CD14-positive monocyte (primary cell): ENCODE measurements at regions not wholly inside any gene's neighbourhood (a gene's known extent, or its start where the extent isn't known, plus 50 kb on each side); places are given as distances from the start of the nearest gene placed in this dataset.
A peak's percentile ranks its signal among the peaks of the same experiment; 100 is the strongest.

Experiments used
- DNase-seq, 3 donors: peaks; one replicate each; pipeline ENCODE4 v3.0.0-alpha.2; 2011 to 2022
- H2AFZ ChIP-seq: 2 replicates; pipeline ENCODE4 v1.6.0; 2012; ENCODE audit warnings: mild to moderate bottlenecking, low read depth, low read length, inconsistent platforms; ENCODE audit not compliant: insufficient read depth, poor library complexity, severe bottlenecking
- H3K27ac ChIP-seq, 2 donors: 1 replicate in 1 of 2; 2 replicates in 1 of 2; pipeline ENCODE4 v1.5.1; 2012 to 2013; ENCODE audit warnings: low read length in 2 of 2, control low read depth in 1 of 2, inconsistent platforms in 1 of 2, low read depth in 1 of 2, mild to moderate bottlenecking in 1 of 2
- H3K27me3 ChIP-seq, 2 donors: one replicate each; pipeline versions ENCODE4 v1.6.0 to v1.6.1; 2011 to 2013; ENCODE audit warnings: low read length in 2 of 2; ENCODE audit not compliant: control insufficient read depth in 2 of 2, insufficient read depth in 2 of 2
- H3K36me3 ChIP-seq, 2 donors: replicated peaks in 1 of 2; 1 replicate in 1 of 2; 2 replicates in 1 of 2; pipeline versions ENCODE4 v1.5.1 to v1.6.1; 2012 to 2013; ENCODE audit warnings: low read length in 2 of 2, control low read depth in 1 of 2, inconsistent platforms in 1 of 2, mild to moderate bottlenecking in 1 of 2; ENCODE audit not compliant: insufficient read depth in 2 of 2, control insufficient read depth in 1 of 2
- H3K4me1 ChIP-seq, 2 donors: 1 replicate in 1 of 2; 2 replicates in 1 of 2; pipeline versions ENCODE4 v1.5.1 to v1.6.1; 2012 to 2013; ENCODE audit warnings: low read length in 2 of 2, control low read depth in 1 of 2, inconsistent platforms in 1 of 2, mild to moderate bottlenecking in 1 of 2, moderate library complexity in 1 of 2; ENCODE audit not compliant: insufficient read depth in 2 of 2, control insufficient read depth in 1 of 2
- H3K4me2 ChIP-seq: replicated peaks from 2 replicates; pipeline ENCODE3; 2012; ENCODE audit warnings: low read length, moderate library complexity, mild to moderate bottlenecking; ENCODE audit not compliant: poor library complexity, severe bottlenecking; ENCODE audit errors: extremely low read depth
- H3K4me3 ChIP-seq, 3 experiments: fragments of 200-600 bp in 1 of 3; sonication (generic) in 1 of 3; replicated peaks in 1 of 3; 1 replicate in 2 of 3; 2 replicates in 1 of 3; pipeline ENCODE4 v1.5.1; 2011 to 2013; ENCODE audit warnings: low read length in 3 of 3, mild to moderate bottlenecking in 3 of 3, control low read depth in 2 of 3, low read depth in 2 of 3, inconsistent platforms in 1 of 3, moderate library complexity in 1 of 3
- H3K79me2 ChIP-seq: 2 replicates; pipeline ENCODE4 v1.6.0; 2012; ENCODE audit warnings: mild to moderate bottlenecking, control low read depth, inconsistent platforms, low read length, moderate library complexity; ENCODE audit not compliant: insufficient read depth
- H3K9ac ChIP-seq: 2 replicates; pipeline ENCODE4 v1.6.0; 2017; ENCODE audit warnings: low read length, mild to moderate bottlenecking; ENCODE audit not compliant: insufficient read depth, poor library complexity, severe bottlenecking
- H3K9me3 ChIP-seq, 2 donors: replicated peaks in 1 of 2; 1 replicate in 1 of 2; 2 replicates in 1 of 2; pipeline versions ENCODE4 v1.5.1 to v1.6.1; 2012 to 2013; ENCODE audit warnings: low read length in 2 of 2, control low read depth in 1 of 2; ENCODE audit not compliant: control insufficient read depth in 1 of 2, insufficient read depth in 1 of 2
- H4K20me1 ChIP-seq: 2 replicates; pipeline ENCODE4 v1.6.0; 2012; ENCODE audit warnings: mild to moderate bottlenecking, low read length, control low read depth, moderate library complexity; ENCODE audit not compliant: insufficient read depth
- H3K27ac Mint-ChIP-seq, 7 donors: one replicate each; pipeline ENCODE4 v1.8.0; 2020; ENCODE audit warnings: mild to moderate bottlenecking in 7 of 7, mixed read lengths in 7 of 7, moderate library complexity in 6 of 7, inconsistent platforms in 2 of 7
- H3K27me3 Mint-ChIP-seq, 3 donors: one replicate each; pipeline ENCODE4 v1.8.0; 2021 to 2022; ENCODE audit warnings: low read depth in 3 of 3, mild to moderate bottlenecking in 3 of 3, mixed read lengths in 3 of 3, moderate library complexity in 3 of 3, inconsistent platforms in 1 of 3
- H3K36me3 Mint-ChIP-seq, 2 donors: one replicate each; pipeline ENCODE4 v1.8.0; 2020; ENCODE audit warnings: mixed read lengths in 2 of 2, inconsistent platforms in 1 of 2, mild to moderate bottlenecking in 1 of 2
- H3K4me1 Mint-ChIP-seq: one replicate; pipeline ENCODE4 v1.8.0; 2020; ENCODE audit warnings: mild to moderate bottlenecking, mixed read lengths
- H3K4me3 Mint-ChIP-seq, 2 donors: one replicate each; pipeline ENCODE4 v1.8.0; 2020; ENCODE audit warnings: mild to moderate bottlenecking in 2 of 2, mixed read lengths in 2 of 2, moderate library complexity in 1 of 2
- H3K9me3 Mint-ChIP-seq, 7 donors: one replicate each; pipeline ENCODE4 v1.8.0; 2020 to 2022; ENCODE audit warnings: mixed read lengths in 7 of 7, mild to moderate bottlenecking in 6 of 7, moderate library complexity in 6 of 7, inconsistent platforms in 2 of 7
- CTCF ChIP-seq: fragments of 200-600 bp; IDR thresholded peaks from one replicate; pipeline ENCODE4 v1.8.0; 2022; ENCODE audit warnings: antibody characterized with exemption, mild to moderate bottlenecking
- WGBS: methylation state at CpG from one replicate; pipeline ENCODE4 v1.1.5; 2013; ENCODE audit warnings: missing lambda C conversion rate; ENCODE audit not compliant: insufficient coverage; 5-methylcytosine and 5-hydroxymethylcytosine counted together
- intact Hi-C, 2 donors: fragments of 100-400 bp; cut with micrococcal nuclease; formaldehyde crosslinking; loops; one replicate each; pipeline versions ENCODE4 v1.15.0 to v1.15.1; 2023

- Histone ChIP-seq H4K20me1 (no peaks in the 10 kb centered on the region), H3K27me3 (peaks cover 0 to 3% of the 10 kb centered on the region in 2 donors), H3K9ac (no peak overlapping the region), H3K79me2 (no peaks in the 10 kb centered on the region), H3K4me1 (no peaks in the 10 kb centered on the region), H3K4me3 (no peak overlapping the region), H3K27ac (no peak overlapping the region), H3K36me3 (no peaks in the 10 kb centered on the region), H3K9me3 (no peaks in the 10 kb centered on the region), H3K4me2 (no peak overlapping the region), H2AFZ (no peak overlapping the region)
- H3K4me1 Mint-ChIP-seq = no peaks in the 10 kb centered on the region
- no peak overlapping the region for H3K4me3 Mint-ChIP-seq
- H3K27ac Mint-ChIP-seq = no peak overlapping the region
- H3K9me3 Mint-ChIP-seq = peaks cover 0 to 4% (median 2%) of the 10 kb centered on the region in 7 donors
- no peaks in the 10 kb centered on the region for H3K36me3 Mint-ChIP-seq
- TF ChIP-seq CTCF = no peak
- intact Hi-C loops = no loop called here
- no peak for DNase-seq
- peaks cover 3 to 17% (median 5%) of the 10 kb centered on the region in 3 donors for H3K27me3 Mint-ChIP-seq
- WGBS = 84% methylated on average over 6 of the region's 6 CpGs
These were observed 379.1 kb downstream of the RAPGEF2 start for GRCh38 chr4:159481936-159482335.

- no peaks in the 10 kb centered on the region for H3K36me3 ChIP-seq
- Mint-ChIP-seq H3K4me1 (peaks cover 2% of the 10 kb centered on the region), H3K36me3 (no peaks in the 10 kb centered on the region), H3K27ac (peak overlapping the region in 1 of 7 donors; percentile 10), H3K9me3 (no peaks in the 10 kb centered on the region), H3K4me3 (no peak overlapping the region), H3K27me3 (peaks cover 3 to 25% (median 5%) of the 10 kb centered on the region in 3 donors)
- H2AFZ ChIP-seq = no peak overlapping the region
- no peak overlapping the region for H3K4me3 ChIP-seq
- H3K27ac ChIP-seq = no peak overlapping the region
- intact Hi-C loops = no loop called here
- TF ChIP-seq CTCF = no peak
- no peak for DNase-seq
- 100% methylated on average over 1 of the region's 5 CpGs for WGBS
- H3K9ac ChIP-seq = no peak overlapping the region
- H4K20me1 ChIP-seq = no peaks in the 10 kb centered on the region
- H3K79me2 ChIP-seq = no peaks in the 10 kb centered on the region
- H3K9me3 ChIP-seq = no peaks in the 10 kb centered on the region
- H3K27me3 ChIP-seq = peaks cover 3 to 6% of the 10 kb centered on the region in 2 donors
- H3K4me2 ChIP-seq = no peak overlapping the region
- H3K4me1 ChIP-seq = no peaks in the 10 kb centered on the region
These were observed 380.4 kb downstream of the RAPGEF2 start for GRCh38 chr4:159483110-159483781.
